GM19455 (cell line): ENCODE measurements at regions not wholly inside any gene's neighbourhood (a gene's known extent, or its start where the extent isn't known, plus 50 kb on each side); places are given as distances from the start of the nearest gene placed in this dataset.
"Not testable (repeated sequence)": the region's sequence is repeated elsewhere in the genome, so short reads cannot be mapped to it uniquely, and the experiment has no call there.

Source experiments
- ATAC-seq: cut with Tn5 transposase; IDR thresholded peaks from one replicate; pipeline ENCODE4 v1.9.1; 2021; ENCODE audit not compliant: unreplicated experiment

DNA sequence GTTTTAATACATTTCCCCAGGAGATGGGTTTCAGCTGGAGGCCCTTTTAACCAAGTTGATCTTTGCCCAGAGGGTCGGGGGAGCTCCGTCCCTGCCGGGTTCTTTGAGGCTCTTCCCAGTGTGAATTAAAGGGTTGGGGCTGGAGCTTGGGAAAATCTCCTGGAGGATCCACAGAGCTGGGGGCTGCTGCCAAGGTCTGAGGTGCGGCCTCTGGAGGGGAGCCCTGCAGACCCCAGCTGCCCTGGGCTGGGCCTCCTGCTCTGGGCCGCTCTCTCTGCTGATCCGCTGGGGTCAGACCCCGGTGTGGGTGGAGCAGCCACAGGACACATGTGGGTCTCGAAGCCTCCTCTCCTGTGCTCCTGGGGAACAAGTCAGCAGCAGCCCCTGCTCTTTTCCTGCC lies 51.4 kb upstream of the SFSWAP start:
- ATAC-seq, result not testable (repeated sequence)

DNA sequence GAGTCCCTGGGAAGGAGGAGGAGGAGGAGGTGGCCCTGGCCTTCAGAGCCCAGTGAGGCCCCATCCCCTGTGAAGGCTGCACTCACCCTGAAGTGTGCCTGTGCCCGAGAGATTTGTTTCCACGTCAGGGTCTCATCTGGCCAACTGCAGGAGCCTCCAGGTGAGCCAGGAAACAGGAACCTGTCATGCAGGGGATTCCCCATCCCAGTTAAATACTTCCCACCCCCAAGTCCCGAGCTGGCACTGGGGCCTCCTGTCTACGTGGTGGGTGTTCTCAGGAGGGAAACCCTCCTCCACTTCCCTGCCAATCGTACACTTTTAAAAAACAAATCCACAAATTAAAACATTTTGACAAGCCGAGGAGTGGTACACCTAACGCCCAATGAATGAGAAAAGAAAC lies 50.9 kb upstream of the SFSWAP start:
- ATAC-seq, result not testable (repeated sequence)

DNA sequence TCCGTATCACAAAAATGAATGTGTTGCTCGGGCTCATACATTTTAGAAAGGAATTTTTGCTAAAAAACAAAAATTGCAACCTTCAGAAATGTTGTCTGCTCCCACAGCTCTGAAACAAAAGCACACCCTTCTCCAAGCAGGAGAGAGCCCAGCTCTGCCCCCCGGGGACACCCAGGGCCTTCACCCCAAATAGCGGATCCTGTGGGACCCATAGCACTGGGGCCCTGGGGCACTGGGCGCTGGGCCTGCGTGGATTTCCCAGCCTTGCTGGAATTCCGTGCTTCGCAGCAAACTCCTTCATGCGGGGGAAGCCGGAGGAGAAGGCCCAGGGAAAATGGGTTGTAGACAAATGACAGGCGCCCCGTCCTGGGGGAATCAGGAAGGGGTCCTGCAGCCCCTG lies 50.5 kb upstream of the SFSWAP start:
- ATAC-seq, result not testable (repeated sequence)
